Mesothelial cell of epicardium (in vitro differentiated cells): ENCODE measurements at regions not wholly inside any gene's neighbourhood (a gene's known extent, or its start where the extent isn't known, plus 50 kb on each side); places are given as distances from the start of the nearest gene placed in this dataset.

ENCODE experiments used
- DNase-seq, 2 experiments: peaks; one replicate each; pipeline ENCODE4 v3.0.0; 2021; ENCODE audit warnings: low spot score in 2 of 2; ENCODE audit not compliant: unreplicated experiment in 2 of 2
- H3K27ac Mint-ChIP-seq: 2 replicates; pipeline ENCODE4 v1.8.0; 2021; ENCODE audit warnings: mixed read lengths
- H3K27me3 Mint-ChIP-seq: 2 replicates; pipeline ENCODE4 v1.8.0; 2021; ENCODE audit warnings: low read depth, mixed read lengths
- H3K36me3 Mint-ChIP-seq: 2 replicates; pipeline ENCODE4 v1.8.0; 2021; ENCODE audit warnings: mixed read lengths
- H3K4me1 Mint-ChIP-seq: 2 replicates; pipeline ENCODE4 v1.8.0; 2021; ENCODE audit warnings: mixed read lengths
- H3K4me3 Mint-ChIP-seq: 2 replicates; pipeline ENCODE4 v1.8.0; 2021; ENCODE audit warnings: mild to moderate bottlenecking, moderate library complexity, mixed read lengths
- H3K9me3 Mint-ChIP-seq: 2 replicates; pipeline ENCODE4 v1.8.0; 2021; ENCODE audit warnings: mixed read lengths
- TF ChIP-seq, protein P1 (sequence below): fragments of 200-600 bp; sonication (generic); IDR thresholded peaks from one replicate; pipeline ENCODE4 v1.5.0; 2021; ENCODE audit warnings: antibody characterized with exemption; ENCODE audit not compliant: unreplicated experiment

DNA sequence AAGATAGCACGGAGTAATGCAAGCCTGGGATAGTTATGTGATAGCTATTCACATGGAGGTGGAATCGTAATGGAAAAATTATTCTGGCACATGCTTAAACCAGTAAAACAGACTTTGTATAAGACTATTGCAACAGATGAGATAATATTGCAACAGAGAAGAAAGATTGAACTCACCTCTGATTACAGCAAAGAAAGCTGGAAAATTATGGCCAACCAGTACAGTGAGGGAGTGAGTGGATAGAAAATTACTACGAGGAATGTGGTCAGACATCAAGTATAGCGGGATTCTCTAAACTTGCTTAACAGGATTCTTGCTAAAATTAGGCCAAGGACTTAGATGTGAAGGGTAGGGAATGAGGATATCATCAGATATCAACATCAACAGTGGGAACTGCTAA is 397.6 kb upstream of the KLHL1 start:
- DNase-seq, result no peak
- H3K36me3 Mint-ChIP-seq, result no peaks in the 10 kb centered on the region
- H3K4me3 Mint-ChIP-seq, result no peak overlapping the region
- peaks cover 6% of the 10 kb centered on the region for H3K9me3 Mint-ChIP-seq
- peaks cover 14% of the 10 kb centered on the region for H3K4me1 Mint-ChIP-seq
- no peaks in the 10 kb centered on the region for H3K27me3 Mint-ChIP-seq
- TF ChIP-seq, protein P1, sequence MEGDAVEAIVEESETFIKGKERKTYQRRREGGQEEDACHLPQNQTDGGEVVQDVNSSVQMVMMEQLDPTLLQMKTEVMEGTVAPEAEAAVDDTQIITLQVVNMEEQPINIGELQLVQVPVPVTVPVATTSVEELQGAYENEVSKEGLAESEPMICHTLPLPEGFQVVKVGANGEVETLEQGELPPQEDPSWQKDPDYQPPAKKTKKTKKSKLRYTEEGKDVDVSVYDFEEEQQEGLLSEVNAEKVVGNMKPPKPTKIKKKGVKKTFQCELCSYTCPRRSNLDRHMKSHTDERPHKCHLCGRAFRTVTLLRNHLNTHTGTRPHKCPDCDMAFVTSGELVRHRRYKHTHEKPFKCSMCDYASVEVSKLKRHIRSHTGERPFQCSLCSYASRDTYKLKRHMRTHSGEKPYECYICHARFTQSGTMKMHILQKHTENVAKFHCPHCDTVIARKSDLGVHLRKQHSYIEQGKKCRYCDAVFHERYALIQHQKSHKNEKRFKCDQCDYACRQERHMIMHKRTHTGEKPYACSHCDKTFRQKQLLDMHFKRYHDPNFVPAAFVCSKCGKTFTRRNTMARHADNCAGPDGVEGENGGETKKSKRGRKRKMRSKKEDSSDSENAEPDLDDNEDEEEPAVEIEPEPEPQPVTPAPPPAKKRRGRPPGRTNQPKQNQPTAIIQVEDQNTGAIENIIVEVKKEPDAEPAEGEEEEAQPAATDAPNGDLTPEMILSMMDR, result no peak
- peak overlapping the region; percentile 44 for H3K27ac Mint-ChIP-seq

GRCh38 chr13:70502944-70503343 is 394.7 kb upstream of the KLHL1 start:
- Mint-ChIP-seq H3K27ac (no peak overlapping the region), H3K4me3 (no peak overlapping the region), H3K9me3 (peaks cover 8% of the 10 kb centered on the region), H3K36me3 (no peaks in the 10 kb centered on the region), H3K27me3 (no peaks in the 10 kb centered on the region), H3K4me1 (peaks cover 14% of the 10 kb centered on the region)
- no peak for DNase-seq
- TF ChIP-seq, protein P1, result no peak

- TF ChIP-seq, protein P1, result no peak
- Mint-ChIP-seq H3K27me3 (peaks cover 1% of the 10 kb centered on the region), H3K27ac (no peak overlapping the region), H3K9me3 (peaks cover 26% of the 10 kb centered on the region), H3K4me1 (no peaks in the 10 kb centered on the region), H3K4me3 (no peak overlapping the region), H3K36me3 (peaks cover 9% of the 10 kb centered on the region)
- DNase-seq, result no peak
Observed at GRCh38 chr13:70490320-70490935, 382.2 kb upstream of the KLHL1 start.

DNA sequence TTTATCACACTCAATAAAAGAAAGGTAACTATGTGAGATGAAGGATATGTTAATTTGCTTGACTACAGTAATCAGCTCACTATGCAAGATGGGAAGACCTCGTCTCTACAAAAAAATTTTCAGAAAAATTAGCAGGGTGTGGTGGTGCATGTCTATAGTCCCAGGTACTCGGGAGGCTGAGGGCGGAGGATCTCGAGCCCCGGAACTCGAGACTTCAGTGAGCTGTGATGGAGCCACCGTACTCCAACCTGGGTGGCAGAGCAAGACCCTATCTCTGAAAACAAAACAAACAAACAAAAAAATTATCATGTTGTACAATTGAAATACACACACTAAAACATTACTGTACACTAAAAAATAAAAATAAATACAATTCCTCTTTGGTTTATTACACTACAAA is 376.7 kb upstream of the KLHL1 start:
- no peak overlapping the region for H3K4me3 Mint-ChIP-seq
- TF ChIP-seq, protein P1, result no peak
- H3K4me1 Mint-ChIP-seq, result no peaks in the 10 kb centered on the region
- H3K27me3 Mint-ChIP-seq, result peaks cover 17% of the 10 kb centered on the region
- H3K36me3 Mint-ChIP-seq, result peaks cover 4% of the 10 kb centered on the region
- H3K27ac Mint-ChIP-seq, result no peak overlapping the region
- no peak for DNase-seq
- H3K9me3 Mint-ChIP-seq, result peaks cover 7% of the 10 kb centered on the region

- peaks cover 17% of the 10 kb centered on the region for H3K27me3 Mint-ChIP-seq
- H3K36me3 Mint-ChIP-seq, result no peaks in the 10 kb centered on the region
- H3K4me3 Mint-ChIP-seq, result no peak overlapping the region
- TF ChIP-seq, protein P1, result no peak
- H3K27ac Mint-ChIP-seq, result no peak overlapping the region
- DNase-seq, result no peak
- no peaks in the 10 kb centered on the region for H3K9me3 Mint-ChIP-seq
- no peaks in the 10 kb centered on the region for H3K4me1 Mint-ChIP-seq
Observed at GRCh38 chr13:70483599-70484276, 375.5 kb upstream of the KLHL1 start.
